Body of pancreas (tissue), 4 donors: ENCODE measurements at regions not wholly inside any gene's neighbourhood (a gene's known extent, or its start where the extent isn't known, plus 50 kb on each side); places are given as distances from the start of the nearest gene placed in this dataset.

Source experiments
- ATAC-seq: fragments of 150-250 bp; one replicate; pipeline ENCODE4 v1.9.1; 2016
- DNase-seq, 4 donors: peaks; one replicate each; pipeline ENCODE4 v3.0.0-alpha.2; 2019
- H3K27ac ChIP-seq, 4 donors: fragments of 200-600 bp; sonication (generic); 1 replicate in 3 of 4; 2 replicates in 1 of 4; pipeline versions ENCODE4 v1.5.1 to v1.6.1; 2016 to 2019; ENCODE audit warnings: mild to moderate bottlenecking in 1 of 4, mixed read lengths in 1 of 4, moderate library complexity in 1 of 4
- H3K27me3 ChIP-seq, 2 donors: fragments of 200-600 bp; sonication (generic); one replicate each; pipeline ENCODE4 v1.6.0; 2016; ENCODE audit warnings: mild to moderate bottlenecking in 1 of 2
- H3K36me3 ChIP-seq, 2 donors: fragments of 200-600 bp; sonication (generic); replicated peaks in 1 of 2; 2 replicates each; pipeline ENCODE4 v1.5.1; 2016; ENCODE audit warnings: low read depth in 2 of 2; ENCODE audit not compliant: insufficient read depth in 1 of 2
- H3K4me1 ChIP-seq: fragments of 200-600 bp; sonication (generic); one replicate; pipeline ENCODE4 v1.6.0; 2016
- H3K4me3 ChIP-seq, 2 donors: fragments of 200-600 bp; sonication (generic); 1 replicate in 1 of 2; 2 replicates in 1 of 2; pipeline ENCODE4 v1.5.1; 2016 to 2019
- H3K9me3 ChIP-seq, 3 donors: fragments of 200-600 bp; sonication (generic); 1 replicate in 2 of 3; 2 replicates in 1 of 3; pipeline ENCODE4 v1.5.1; 2016
- CTCF ChIP-seq, 7 experiments: fragments of 450-650 bp in 4 of 7; fragments of 200-600 bp in 3 of 7; sonication (generic) in 3 of 7; IDR thresholded peaks; one replicate each; pipeline ENCODE4 v1.5.1; 2016 to 2019; ENCODE audit warnings: antibody characterized with exemption in 7 of 7
- POLR2A ChIP-seq, 3 donors: fragments of 450-650 bp; IDR thresholded peaks; one replicate each; pipeline ENCODE4 v1.6.1; 2016; ENCODE audit warnings: antibody characterized with exemption in 3 of 3, mild to moderate bottlenecking in 2 of 3
- whole genome bisulfite sequencing, 2 donors: methylation state at CpG; one replicate each; pipeline ENCODE4 v1.1.5; 2017; 5-methylcytosine and 5-hydroxymethylcytosine counted together
- intact Hi-C: fragments of 100-400 bp; cut with DNase I; formaldehyde crosslinking; loops from one replicate; pipeline ENCODE4 v1.15.1; 2023

- Histone ChIP-seq H3K4me3 (no peak overlapping the region), H3K9me3 (no peaks in the 10 kb centered on the region), H3K27ac (no peak overlapping the region), H3K36me3 (no peaks in the 10 kb centered on the region), H3K27me3 (no peaks in the 10 kb centered on the region), H3K4me1 (peaks cover 14% of the 10 kb centered on the region)
- ATAC-seq: no peak
- intact Hi-C loops: no loop called here
- WGBS, 2 donors: 37 to 52% methylated on average over 3 of the region's 3 CpGs
- TF ChIP-seq CTCF (IDR thresholded peaks at IDR 0.05) (no peak), POLR2A (IDR thresholded peaks at IDR 0.05) (no peak)
- DNase-seq: no peak
These were observed 102.5 kb upstream of the KAZN start for GRCh38 chr1:14495996-14496395.

- H3K27ac ChIP-seq: no peak overlapping the region
- intact Hi-C loops: no loop called here
- ATAC-seq (no peak), DNase-seq (no peak)
- H3K9me3 ChIP-seq: no peaks in the 10 kb centered on the region
- no peaks in the 10 kb centered on the region for H3K36me3 ChIP-seq
- 25 to 27% methylated on average over 5 to 6 of the region's 6 CpGs for WGBS, 2 donors
- H3K4me3 ChIP-seq: no peak overlapping the region
- no peaks in the 10 kb centered on the region for H3K27me3 ChIP-seq
- TF ChIP-seq POLR2A (IDR thresholded peaks at IDR 0.05) (no peak), CTCF (IDR thresholded peaks at IDR 0.05) (no peak)
- peaks cover 14% of the 10 kb centered on the region for H3K4me1 ChIP-seq
These were observed 99.6 kb upstream of the KAZN start for GRCh38 chr1:14498839-14499238.

- H3K36me3 ChIP-seq: no peaks in the 10 kb centered on the region
- H3K4me1 ChIP-seq: peaks cover 14% of the 10 kb centered on the region
- peak overlapping the region in 1 of 4 donors; percentile 32 for H3K27ac ChIP-seq
- H3K4me3 ChIP-seq: no peak overlapping the region
- H3K9me3 ChIP-seq: no peaks in the 10 kb centered on the region
- intact Hi-C loops: no loop called here
- no peaks in the 10 kb centered on the region for H3K27me3 ChIP-seq
- WGBS, 2 donors: 46% methylated on average over 9 of the region's 9 CpGs
- TF ChIP-seq POLR2A (IDR thresholded peaks at IDR 0.05): no peak
- TF ChIP-seq CTCF (IDR thresholded peaks at IDR 0.05): no peak
- ATAC-seq (no peak), DNase-seq (no peak)
These were observed 99.0 kb upstream of the KAZN start for GRCh38 chr1:14499312-14500040.

GRCh38 chr1:14500041-14500440 lies 98.4 kb upstream of the KAZN start:
- Histone ChIP-seq H3K9me3 (no peaks in the 10 kb centered on the region), H3K27me3 (no peaks in the 10 kb centered on the region), H3K36me3 (no peaks in the 10 kb centered on the region), H3K4me1 (peaks cover 14% of the 10 kb centered on the region), H3K4me3 (no peak overlapping the region), H3K27ac (peak overlapping the region in 1 of 4 donors; percentile 32)
- DNase-seq: no peak
- intact Hi-C loops: no loop called here
- no peak for ATAC-seq
- 31 to 43% methylated on average over 4 of the region's 4 CpGs for WGBS, 2 donors
- no peak for TF ChIP-seq CTCF (IDR thresholded peaks at IDR 0.05)
- TF ChIP-seq POLR2A (IDR thresholded peaks at IDR 0.05): no peak

- no peak overlapping the region for H3K4me3 ChIP-seq
- H3K36me3 ChIP-seq: no peaks in the 10 kb centered on the region
- intact Hi-C loops: no loop called here
- H3K9me3 ChIP-seq: no peaks in the 10 kb centered on the region
- H3K27me3 ChIP-seq: no peaks in the 10 kb centered on the region
- H3K27ac ChIP-seq: no peak overlapping the region
- TF ChIP-seq CTCF (IDR thresholded peaks at IDR 0.05): no peak
- TF ChIP-seq POLR2A (IDR thresholded peaks at IDR 0.05): no peak
- ATAC-seq (no peak), DNase-seq (no peak)
- peaks cover 14% of the 10 kb centered on the region for H3K4me1 ChIP-seq
- WGBS, 2 donors: 95% methylated on average over 1 of the region's 1 CpG
These were observed 97.6 kb upstream of the KAZN start for GRCh38 chr1:14500912-14501311.
